ENCODE measurements at regions not wholly inside any gene's neighbourhood (a gene's known extent, or its start where the extent isn't known, plus 50 kb on each side); places are given as distances from the start of the nearest gene placed in this dataset.

- TF ChIP-seq, protein P1, sequence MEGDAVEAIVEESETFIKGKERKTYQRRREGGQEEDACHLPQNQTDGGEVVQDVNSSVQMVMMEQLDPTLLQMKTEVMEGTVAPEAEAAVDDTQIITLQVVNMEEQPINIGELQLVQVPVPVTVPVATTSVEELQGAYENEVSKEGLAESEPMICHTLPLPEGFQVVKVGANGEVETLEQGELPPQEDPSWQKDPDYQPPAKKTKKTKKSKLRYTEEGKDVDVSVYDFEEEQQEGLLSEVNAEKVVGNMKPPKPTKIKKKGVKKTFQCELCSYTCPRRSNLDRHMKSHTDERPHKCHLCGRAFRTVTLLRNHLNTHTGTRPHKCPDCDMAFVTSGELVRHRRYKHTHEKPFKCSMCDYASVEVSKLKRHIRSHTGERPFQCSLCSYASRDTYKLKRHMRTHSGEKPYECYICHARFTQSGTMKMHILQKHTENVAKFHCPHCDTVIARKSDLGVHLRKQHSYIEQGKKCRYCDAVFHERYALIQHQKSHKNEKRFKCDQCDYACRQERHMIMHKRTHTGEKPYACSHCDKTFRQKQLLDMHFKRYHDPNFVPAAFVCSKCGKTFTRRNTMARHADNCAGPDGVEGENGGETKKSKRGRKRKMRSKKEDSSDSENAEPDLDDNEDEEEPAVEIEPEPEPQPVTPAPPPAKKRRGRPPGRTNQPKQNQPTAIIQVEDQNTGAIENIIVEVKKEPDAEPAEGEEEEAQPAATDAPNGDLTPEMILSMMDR (IDR thresholded peaks at IDR 0.05), result no peak
- TF ChIP-seq ZFX (IDR thresholded peaks at IDR 0.05; ENCODE audit: borderline replicate concordance), result no peak
These were observed 847.8 kb downstream of the RPS29 start for GRCh38 chr14:48738186-48738925.

Data from 22Rv1 (cell line).